Activated T-cell treated with anti-CD3 and anti-CD28 coated beads, Interleukin-2, amount 50 U/mL, for 4 hours (primary cell): ENCODE measurements at regions not wholly inside any gene's neighbourhood (a gene's known extent, or its start where the extent isn't known, plus 50 kb on each side); places are given as distances from the start of the nearest gene placed in this dataset.
"Not testable (repeated sequence)": the region's sequence is repeated elsewhere in the genome, so short reads cannot be mapped to it uniquely, and the experiment has no call there.

ENCODE experiments used
- ATAC-seq, 2 donors: fragments of 200-7000 bp; cut with Tn5 transposase; one replicate each; pipeline ENCODE4 v1.10.0; 2021
- DNase-seq: peaks from one replicate; pipeline ENCODE4 v3.0.0-alpha.2; 2020
- H3K27me3 Mint-ChIP-seq: one replicate; pipeline ENCODE4 v1.8.0; 2021; ENCODE audit warnings: low read depth, mixed read lengths
- H3K36me3 Mint-ChIP-seq: one replicate; pipeline ENCODE4 v1.8.0; 2022; ENCODE audit warnings: mixed read lengths; ENCODE audit not compliant: insufficient read depth
- H3K4me1 Mint-ChIP-seq: one replicate; pipeline ENCODE4 v1.8.0; 2021; ENCODE audit warnings: low read depth, mixed read lengths
- H3K4me3 Mint-ChIP-seq: one replicate; pipeline ENCODE4 v1.8.0; 2021; ENCODE audit warnings: mild to moderate bottlenecking, moderate library complexity, mixed read lengths
- H3K9me3 Mint-ChIP-seq: one replicate; pipeline ENCODE4 v1.8.0; 2021; ENCODE audit warnings: mixed read lengths

GRCh38 chr5:38165435-38165834 is 92.9 kb upstream of the EGFLAM start:
- peaks cover 3% of the 10 kb centered on the region for H3K9me3 Mint-ChIP-seq
- H3K27me3 Mint-ChIP-seq: no peaks in the 10 kb centered on the region
- no peak for ATAC-seq

GRCh38 chr5:38164776-38165399 is 93.5 kb upstream of the EGFLAM start:
- no peak for ATAC-seq
- Mint-ChIP-seq H3K27me3 (no peaks in the 10 kb centered on the region), H3K4me1 (no peaks in the 10 kb centered on the region), H3K9me3 (peaks cover 3% of the 10 kb centered on the region), H3K36me3 (no peaks in the 10 kb centered on the region), H3K4me3 (no peak overlapping the region)
- no peak for DNase-seq

More at GRCh38 chr5:38165435-38165834, 92.9 kb upstream of the EGFLAM start:
- Mint-ChIP-seq H3K4me1 (no peaks in the 10 kb centered on the region), H3K4me3 (no peak overlapping the region), H3K36me3 (no peaks in the 10 kb centered on the region)
- no peak for DNase-seq

GRCh38 chr5:38163636-38164237 is 94.6 kb upstream of the EGFLAM start:
- DNase-seq: no peak
- no peaks in the 10 kb centered on the region for H3K4me1 Mint-ChIP-seq
- no peaks in the 10 kb centered on the region for H3K27me3 Mint-ChIP-seq
- H3K36me3 Mint-ChIP-seq: no peaks in the 10 kb centered on the region
- peaks cover 3% of the 10 kb centered on the region for H3K9me3 Mint-ChIP-seq
- no peak overlapping the region for H3K4me3 Mint-ChIP-seq
- no peak for ATAC-seq

- ATAC-seq (no peak), DNase-seq (no peak)
- no peaks in the 10 kb centered on the region for H3K4me1 Mint-ChIP-seq
- no peaks in the 10 kb centered on the region for H3K36me3 Mint-ChIP-seq
- no peaks in the 10 kb centered on the region for H3K27me3 Mint-ChIP-seq
- H3K9me3 Mint-ChIP-seq: peaks cover 3% of the 10 kb centered on the region
- no peak overlapping the region for H3K4me3 Mint-ChIP-seq
These were observed 95.7 kb upstream of the EGFLAM start for GRCh38 chr5:38162625-38163024.

GRCh38 chr5:38157024-38157423 is 101.3 kb upstream of the EGFLAM start:
- H3K27me3 Mint-ChIP-seq: no peaks in the 10 kb centered on the region
- no peak for ATAC-seq
- H3K4me3 Mint-ChIP-seq: no peak overlapping the region
- DNase-seq: no peak
- no peaks in the 10 kb centered on the region for H3K36me3 Mint-ChIP-seq
- no peaks in the 10 kb centered on the region for H3K9me3 Mint-ChIP-seq
- H3K4me1 Mint-ChIP-seq: no peaks in the 10 kb centered on the region

GRCh38 chr5:38154615-38155204 is 103.6 kb upstream of the EGFLAM start:
- no peak for ATAC-seq
- no peaks in the 10 kb centered on the region for H3K36me3 Mint-ChIP-seq
- H3K27me3 Mint-ChIP-seq: peaks cover 3% of the 10 kb centered on the region
- no peak overlapping the region for H3K4me3 Mint-ChIP-seq
- no peak for DNase-seq
- no peaks in the 10 kb centered on the region for H3K4me1 Mint-ChIP-seq
- no peaks in the 10 kb centered on the region for H3K9me3 Mint-ChIP-seq

- no peak for ATAC-seq
- no peak overlapping the region for H3K4me3 Mint-ChIP-seq
These were observed 106.5 kb upstream of the EGFLAM start for GRCh38 chr5:38151878-38152277.

GRCh38 chr5:38149815-38150195 is 108.6 kb upstream of the EGFLAM start:
- Mint-ChIP-seq H3K27me3 (peaks cover 3% of the 10 kb centered on the region), H3K36me3 (no peaks in the 10 kb centered on the region), H3K4me3 (no peak overlapping the region), H3K4me1 (no peaks in the 10 kb centered on the region), H3K9me3 (no peaks in the 10 kb centered on the region)
- ATAC-seq (no peak), DNase-seq (no peak)

More at GRCh38 chr5:38151878-38152277, 106.5 kb upstream of the EGFLAM start:
- Mint-ChIP-seq H3K9me3 (no peaks in the 10 kb centered on the region), H3K27me3 (peaks cover 3% of the 10 kb centered on the region), H3K36me3 (no peaks in the 10 kb centered on the region), H3K4me1 (no peaks in the 10 kb centered on the region)
- DNase-seq: no peak

- ATAC-seq (no peak), DNase-seq (no peak)
- Mint-ChIP-seq H3K4me1 (no peaks in the 10 kb centered on the region), H3K4me3 (no peak overlapping the region), H3K9me3 (no peaks in the 10 kb centered on the region), H3K36me3 (no peaks in the 10 kb centered on the region), H3K27me3 (peaks cover 3% of the 10 kb centered on the region)
These were observed 110.2 kb upstream of the EGFLAM start for GRCh38 chr5:38148021-38148625.

GRCh38 chr5:38143384-38143783 is 115.0 kb upstream of the EGFLAM start:
- Mint-ChIP-seq H3K36me3 (no peaks in the 10 kb centered on the region), H3K27me3 (no peaks in the 10 kb centered on the region), H3K4me3 (no peak overlapping the region), H3K4me1 (no peaks in the 10 kb centered on the region), H3K9me3 (no peaks in the 10 kb centered on the region)
- DNase-seq (no peak), ATAC-seq (no peak)

- Mint-ChIP-seq H3K36me3 (no peaks in the 10 kb centered on the region), H3K27me3 (no peaks in the 10 kb centered on the region), H3K4me1 (no peaks in the 10 kb centered on the region), H3K9me3 (no peaks in the 10 kb centered on the region), H3K4me3 (no peak overlapping the region)
- no peak for ATAC-seq
- DNase-seq: no peak
These were observed 116.7 kb upstream of the EGFLAM start for GRCh38 chr5:38141665-38142064.

GRCh38 chr5:38138574-38138973 is 119.8 kb upstream of the EGFLAM start:
- no peaks in the 10 kb centered on the region for H3K4me1 Mint-ChIP-seq
- no peak for ATAC-seq
- H3K27me3 Mint-ChIP-seq: no peaks in the 10 kb centered on the region
- no peaks in the 10 kb centered on the region for H3K36me3 Mint-ChIP-seq
- H3K9me3 Mint-ChIP-seq: no peaks in the 10 kb centered on the region
- H3K4me3 Mint-ChIP-seq: no peak overlapping the region
- DNase-seq: no peak

- no peaks in the 10 kb centered on the region for H3K4me1 Mint-ChIP-seq
- DNase-seq: no peak
- no peaks in the 10 kb centered on the region for H3K36me3 Mint-ChIP-seq
- no peaks in the 10 kb centered on the region for H3K27me3 Mint-ChIP-seq
- ATAC-seq: no peak
- H3K9me3 Mint-ChIP-seq: no peaks in the 10 kb centered on the region
- H3K4me3 Mint-ChIP-seq: no peak overlapping the region
These were observed 122.8 kb upstream of the EGFLAM start for GRCh38 chr5:38135486-38136039.

GRCh38 chr5:38134810-38135209 is 123.5 kb upstream of the EGFLAM start:
- H3K4me3 Mint-ChIP-seq: no peak overlapping the region
- no peaks in the 10 kb centered on the region for H3K4me1 Mint-ChIP-seq
- H3K9me3 Mint-ChIP-seq: no peaks in the 10 kb centered on the region
- ATAC-seq (no peak), DNase-seq (no peak)
- H3K27me3 Mint-ChIP-seq: no peaks in the 10 kb centered on the region
- H3K36me3 Mint-ChIP-seq: no peaks in the 10 kb centered on the region

GRCh38 chr5:38134294-38134693 is 124.1 kb upstream of the EGFLAM start:
- H3K27me3 Mint-ChIP-seq, H3K4me3 Mint-ChIP-seq, H3K4me1 Mint-ChIP-seq, ATAC-seq, H3K9me3 Mint-ChIP-seq, DNase-seq, H3K36me3 Mint-ChIP-seq: not testable (repeated sequence)
